Body of pancreas (tissue), 4 donors: ENCODE measurements at regions not wholly inside any gene's neighbourhood (a gene's known extent, or its start where the extent isn't known, plus 50 kb on each side); places are given as distances from the start of the nearest gene placed in this dataset.

Source experiments
- CTCF ChIP-seq, 7 experiments: fragments of 450-650 bp in 4 of 7; fragments of 200-600 bp in 3 of 7; sonication (generic) in 3 of 7; IDR thresholded peaks; one replicate each; pipeline ENCODE4 v1.5.1; 2016 to 2019; ENCODE audit warnings: antibody characterized with exemption in 7 of 7
- POLR2A ChIP-seq, 3 donors: fragments of 450-650 bp; IDR thresholded peaks; one replicate each; pipeline ENCODE4 v1.6.1; 2016; ENCODE audit warnings: antibody characterized with exemption in 3 of 3, mild to moderate bottlenecking in 2 of 3

DNA sequence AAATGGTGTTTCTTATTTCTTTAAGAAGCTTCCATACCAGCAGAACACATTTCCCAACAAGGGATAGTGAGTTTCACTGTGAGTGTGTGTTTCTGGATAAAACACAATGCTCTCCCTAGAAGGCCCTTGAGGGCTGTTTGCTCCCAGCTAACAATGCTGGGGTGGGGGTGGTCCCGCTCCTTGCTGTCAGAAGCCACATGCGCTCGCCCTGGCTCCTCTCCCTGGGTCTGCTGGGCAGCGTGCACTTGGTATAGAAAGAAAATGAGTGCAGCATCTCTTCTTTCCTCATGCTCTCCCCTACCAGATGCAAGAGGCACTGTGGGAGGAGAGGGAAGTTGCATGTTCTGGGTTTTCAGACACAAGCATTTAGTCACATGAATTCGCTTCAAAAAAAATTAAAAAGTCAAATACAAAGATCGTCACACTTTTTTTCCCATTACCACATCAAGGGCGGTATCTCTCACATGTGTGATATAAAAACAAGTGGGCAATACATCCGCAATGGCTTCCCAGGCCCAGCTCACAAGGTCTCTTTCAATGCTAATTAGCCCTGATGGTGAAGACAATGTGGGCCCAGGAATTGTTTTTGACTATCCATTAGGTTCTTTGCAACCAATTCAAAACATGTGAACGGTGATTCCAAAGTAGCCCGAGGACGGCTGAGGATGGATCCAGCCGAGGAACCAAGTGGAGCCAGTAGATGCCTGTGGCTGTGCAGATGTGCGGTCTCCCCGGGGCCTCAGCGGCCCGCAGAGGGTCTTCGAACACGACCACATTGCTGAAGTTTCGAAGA lies 603.6 kb downstream of the IRX1 start:
- TF ChIP-seq CTCF (IDR thresholded peaks at IDR 0.05): no peak
- no peak for TF ChIP-seq POLR2A (IDR thresholded peaks at IDR 0.05)
